HG03045 (cell line): ENCODE measurements at regions not wholly inside any gene's neighbourhood (a gene's known extent, or its start where the extent isn't known, plus 50 kb on each side); places are given as distances from the start of the nearest gene placed in this dataset.
"Not testable (repeated sequence)": the region's sequence is repeated elsewhere in the genome, so short reads cannot be mapped to it uniquely, and the experiment has no call there.

Source experiments
- ATAC-seq: cut with Tn5 transposase; IDR thresholded peaks from one replicate; pipeline ENCODE4 v1.9.1; 2021; ENCODE audit warnings: mild to moderate bottlenecking, moderate library complexity; ENCODE audit not compliant: unreplicated experiment

DNA sequence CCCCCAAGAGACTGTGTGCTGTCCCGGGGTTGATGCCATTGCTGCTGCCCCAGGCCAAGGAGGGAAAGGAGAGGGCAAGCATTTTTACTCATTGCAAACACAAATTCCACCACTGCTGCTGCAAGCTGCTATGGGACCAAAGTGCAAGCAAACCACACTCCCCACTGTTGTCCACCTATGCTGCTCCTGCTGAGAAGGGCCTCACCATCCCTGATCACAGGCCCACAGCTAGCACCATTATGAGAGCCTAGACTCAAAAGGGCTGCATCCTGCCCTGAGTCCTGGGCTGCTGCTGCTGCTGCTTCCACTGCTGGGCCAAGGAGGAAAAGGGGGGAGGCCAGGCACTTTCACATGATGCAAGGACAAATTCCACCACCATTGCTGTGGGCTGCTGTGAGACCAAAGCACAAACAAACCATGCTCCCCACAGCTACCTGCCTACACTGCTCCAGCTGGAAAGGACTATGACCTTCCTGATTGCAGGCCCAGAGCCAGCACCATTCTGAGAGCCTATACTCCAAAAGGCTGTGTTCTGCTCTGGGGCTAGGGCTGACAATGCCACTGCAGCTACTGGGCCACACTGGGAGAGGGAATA is 218.2 kb upstream of the ZCCHC13 start:
- ATAC-seq = no peak

DNA sequence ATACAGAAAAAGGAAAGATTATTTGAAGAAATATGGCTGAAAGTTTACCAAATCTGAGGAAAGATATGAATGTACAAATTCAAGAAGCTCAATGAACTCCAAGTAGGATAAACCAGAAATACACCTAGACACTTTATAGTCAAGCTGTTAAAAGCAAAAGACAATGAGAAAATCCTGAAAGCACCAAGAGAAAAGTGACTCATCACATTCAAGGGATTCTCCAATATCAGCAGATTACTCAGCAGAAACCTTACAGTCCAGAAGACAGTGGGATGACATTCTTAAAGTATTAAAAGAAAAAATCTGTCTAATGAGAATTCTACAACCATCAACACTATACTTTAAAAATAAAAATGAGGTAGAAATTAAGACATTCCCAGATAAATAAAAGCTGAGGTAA is 223.8 kb upstream of the ZCCHC13 start:
- ATAC-seq = no peak

DNA sequence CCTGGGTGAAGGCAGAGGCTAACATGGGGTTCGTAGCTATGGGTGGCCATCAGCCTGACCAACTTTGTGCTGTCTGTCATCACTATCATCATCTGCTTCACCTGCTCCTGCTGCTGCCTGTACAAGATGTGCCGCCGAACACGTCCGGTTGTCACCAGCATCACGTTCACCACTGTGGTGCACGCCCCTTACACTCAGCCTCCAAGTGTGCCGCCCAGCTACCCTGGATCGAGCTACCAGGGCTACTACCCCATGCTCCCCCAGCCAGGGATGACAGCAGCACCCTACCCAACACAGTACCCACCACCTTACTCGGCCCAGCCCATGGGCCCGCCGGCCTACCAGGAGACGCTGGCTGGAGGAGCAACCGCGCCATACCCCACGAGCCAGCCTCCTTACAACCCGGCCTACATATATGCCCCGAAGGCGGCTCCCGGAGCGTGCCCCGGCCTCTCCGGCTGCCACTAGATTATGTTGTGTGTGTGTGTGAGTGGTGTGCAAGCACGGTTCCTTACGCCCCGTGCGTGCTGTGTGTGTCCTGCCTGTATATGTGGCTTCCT is 213.4 kb upstream of the XIST start:
- ATAC-seq = no peak

DNA sequence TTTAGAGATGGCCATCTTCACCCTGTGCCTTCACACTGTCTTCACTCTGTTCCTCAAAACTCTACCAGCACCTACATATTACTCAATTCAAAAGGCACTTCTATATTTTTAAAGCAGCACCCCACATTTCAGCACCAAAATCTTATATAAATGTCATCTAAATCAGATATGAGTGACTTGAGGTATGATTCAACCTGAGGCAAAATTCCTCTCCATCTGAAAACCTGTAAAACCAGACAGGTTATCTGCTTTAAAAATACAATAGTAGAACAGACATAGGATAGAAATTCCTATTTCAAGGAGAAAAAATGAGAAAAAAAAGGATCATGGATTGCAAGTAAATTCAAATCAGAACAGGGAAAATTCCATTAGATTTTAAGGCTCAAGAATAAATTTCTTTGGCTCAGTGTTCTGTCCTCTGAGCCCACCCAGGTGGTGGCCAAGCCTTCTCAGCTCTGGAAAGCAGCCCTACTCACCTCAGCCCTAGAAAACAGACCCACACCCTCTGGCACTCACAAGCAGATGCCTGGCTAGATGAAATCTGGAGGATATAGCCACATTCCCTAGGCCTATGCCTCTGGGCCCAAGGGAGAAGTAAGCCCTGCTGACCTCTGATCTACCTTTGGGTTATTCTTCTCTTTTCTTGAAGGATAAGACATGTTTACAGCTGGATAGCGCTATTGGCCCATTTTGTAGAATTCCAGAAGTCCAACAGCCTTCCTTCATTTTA is 211.1 kb upstream of the XIST start:
- ATAC-seq = no peak

DNA sequence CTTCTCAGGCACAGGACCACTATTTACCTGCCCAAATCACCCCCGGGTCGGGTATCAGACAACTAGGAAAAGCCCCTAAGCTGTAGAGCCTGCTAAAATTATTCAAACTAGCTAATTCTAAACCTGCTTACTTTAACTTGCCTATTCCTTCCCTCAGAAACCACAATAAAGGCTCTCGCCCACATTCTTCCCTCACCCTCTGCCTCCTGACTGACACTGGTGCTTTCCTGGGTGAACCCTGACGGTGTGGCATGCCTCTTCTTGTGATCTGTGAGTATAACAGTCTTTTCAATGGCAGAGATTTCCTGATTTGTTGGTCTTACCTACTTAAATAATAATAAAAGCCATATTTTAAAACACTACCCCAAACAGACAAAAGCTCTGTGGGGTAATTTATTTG is 209.4 kb upstream of the XIST start:
- no peak for ATAC-seq

DNA sequence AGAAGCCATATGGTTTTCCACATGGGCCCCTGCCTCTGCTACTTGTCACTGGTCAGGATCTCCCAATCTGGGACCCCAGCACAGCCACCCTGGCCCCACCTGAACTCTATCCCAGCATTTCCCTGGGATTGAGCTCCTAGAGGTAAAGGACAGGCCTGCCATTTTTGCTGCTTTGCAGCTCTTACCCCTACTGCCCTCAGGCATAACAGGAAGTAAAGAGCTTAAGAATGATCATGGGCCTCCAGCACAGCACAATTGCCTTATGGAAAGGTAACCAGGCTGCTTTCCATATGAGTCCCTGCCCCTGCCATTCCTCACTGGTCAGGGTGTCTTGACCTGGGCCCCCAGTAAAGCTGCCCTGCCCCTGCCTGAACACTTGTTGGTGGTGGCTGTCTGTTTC is 196.6 kb upstream of the XIST start:
- no peak for ATAC-seq

DNA sequence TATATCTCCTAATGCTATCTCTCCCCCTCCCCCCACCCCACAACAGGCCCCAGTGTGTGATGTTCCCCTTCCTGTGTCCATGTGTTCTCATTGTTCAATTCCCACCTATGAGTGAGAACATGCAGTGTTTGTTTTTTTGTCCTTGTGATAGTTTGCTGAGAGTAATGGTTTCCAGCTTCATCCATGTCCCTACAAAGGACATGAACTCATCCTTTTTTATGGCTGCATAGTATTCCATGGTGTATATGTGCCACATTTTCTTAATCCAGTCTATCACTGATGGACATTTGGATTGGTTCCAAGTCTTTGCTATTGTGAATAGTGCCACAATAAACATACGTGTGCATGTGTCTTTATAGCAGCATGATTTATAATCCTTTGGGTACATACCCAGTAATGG is 181.6 kb upstream of the XIST start:
- ATAC-seq = not testable (repeated sequence)

DNA sequence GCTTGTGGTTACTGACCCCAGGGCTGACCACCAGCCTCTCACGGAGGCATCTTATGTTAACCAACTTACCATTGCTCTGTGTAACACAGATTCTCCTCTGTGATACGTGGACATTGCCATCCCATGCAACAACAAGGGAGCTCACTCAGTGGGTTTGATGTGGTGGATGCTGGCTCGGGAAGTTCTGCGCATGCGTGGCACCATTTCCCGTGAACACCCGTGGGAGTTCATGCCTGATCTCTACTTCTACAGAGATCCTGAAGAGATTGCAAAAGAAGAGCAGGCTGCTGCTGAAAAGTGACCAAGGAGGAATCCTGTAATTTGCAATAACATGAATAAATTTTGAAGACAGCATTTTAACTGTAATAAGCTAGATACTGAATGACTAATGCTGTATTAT is 179.0 kb upstream of the XIST start:
- not testable (repeated sequence) for ATAC-seq

DNA sequence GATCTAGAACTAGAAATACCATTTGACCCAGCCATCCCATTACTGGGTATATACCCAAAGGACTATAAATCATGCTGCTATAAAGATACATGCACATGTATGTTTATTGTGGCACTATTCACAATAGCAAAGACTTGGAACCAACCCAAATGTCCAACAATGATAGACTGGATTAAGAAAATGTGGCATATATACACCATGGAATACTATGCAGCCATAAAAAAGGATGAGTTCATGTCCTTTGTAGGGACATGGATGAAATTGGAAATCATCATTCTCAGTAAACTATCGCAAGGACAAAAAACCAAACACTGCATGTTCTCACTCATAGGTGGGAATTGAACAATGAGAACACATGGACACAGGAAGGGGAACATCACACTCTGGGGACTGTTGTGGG is 178.3 kb upstream of the XIST start:
- not testable (repeated sequence) for ATAC-seq

DNA sequence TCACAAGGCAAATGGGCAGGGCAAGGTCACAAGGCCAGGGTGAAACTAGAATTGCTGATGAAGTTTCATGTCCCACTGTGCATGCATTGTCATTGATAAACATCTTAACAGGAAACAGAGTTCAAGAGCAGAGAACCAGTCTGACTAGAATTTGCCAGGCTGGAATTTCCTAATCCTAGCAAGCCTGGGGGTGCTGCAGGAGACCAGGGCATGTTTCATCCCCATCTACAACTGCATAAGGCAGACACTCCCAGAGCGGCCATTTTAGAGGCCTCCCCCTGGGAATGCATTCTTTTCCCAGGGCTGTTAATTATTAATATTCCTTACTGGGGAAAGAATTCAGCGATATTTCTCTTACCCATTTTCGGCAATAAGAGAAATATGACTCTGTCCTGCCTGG is 172.6 kb upstream of the XIST start:
- ATAC-seq = not testable (repeated sequence)

DNA sequence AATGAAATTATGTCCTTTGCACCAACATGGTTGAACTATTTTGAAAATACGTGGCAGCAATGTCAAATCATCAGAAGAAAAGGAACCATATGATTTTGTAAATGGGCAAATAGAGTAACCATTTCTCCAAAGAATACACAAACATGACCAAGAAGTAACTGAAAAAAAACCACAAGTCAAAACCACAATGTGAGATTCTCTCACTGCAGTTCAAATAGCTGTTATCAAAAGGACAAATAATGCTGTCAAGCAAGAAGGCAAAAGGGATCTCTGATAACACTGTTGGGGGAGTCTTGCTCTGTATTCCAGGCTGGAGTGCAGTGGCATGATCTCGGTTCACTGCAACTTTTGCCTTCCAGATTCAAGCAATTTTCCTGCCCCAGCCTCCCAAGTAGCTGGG is 170.7 kb upstream of the XIST start:
- no peak for ATAC-seq

DNA sequence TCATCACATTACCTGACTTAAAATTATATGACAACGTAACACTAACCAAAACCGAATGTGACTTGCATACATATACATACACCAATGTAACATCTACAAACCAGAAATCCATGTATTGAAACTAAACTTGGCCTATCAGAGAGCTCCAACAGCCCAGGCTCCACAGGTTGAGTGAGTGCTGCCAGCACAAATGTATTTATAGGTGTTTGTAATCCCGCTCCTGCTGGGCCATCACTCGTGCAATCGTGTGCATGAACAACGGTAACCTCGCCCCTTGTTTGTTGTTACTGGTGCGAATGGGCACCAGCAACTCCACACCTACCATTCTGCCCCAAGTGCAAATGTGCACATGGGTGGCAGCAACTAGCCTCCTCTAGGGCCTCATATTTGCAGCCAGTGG is 165.7 kb upstream of the XIST start:
- no peak for ATAC-seq

DNA sequence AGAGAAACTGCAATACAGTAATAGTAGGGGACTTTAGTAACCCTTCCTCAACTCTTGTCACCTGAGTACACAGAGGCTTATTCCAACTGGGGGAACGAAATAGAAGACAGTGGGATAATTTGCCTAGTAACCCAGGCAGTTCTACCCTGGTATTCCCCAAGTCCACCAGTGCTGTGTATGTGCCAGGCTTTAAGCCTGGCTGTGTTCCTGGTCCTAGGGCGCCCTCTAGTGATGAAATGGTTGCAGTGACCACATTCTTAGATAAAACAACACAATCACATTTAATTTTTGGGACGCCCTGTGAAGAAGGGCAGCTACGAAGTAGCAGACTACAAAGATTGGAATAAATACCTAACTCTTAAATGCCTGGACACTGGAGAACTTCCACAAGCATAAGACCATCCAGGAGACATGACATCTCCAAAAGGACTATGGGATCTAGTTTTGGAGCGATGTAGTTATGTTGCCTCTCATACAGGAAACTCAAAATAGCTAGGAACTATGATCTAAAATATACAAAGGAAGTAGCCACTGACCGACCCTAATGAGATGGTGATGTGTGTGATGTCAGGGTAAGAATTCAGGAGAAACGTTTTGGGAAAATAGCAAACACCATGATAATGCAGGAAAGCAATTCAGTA is 163.0 kb upstream of the XIST start:
- no peak for ATAC-seq

DNA sequence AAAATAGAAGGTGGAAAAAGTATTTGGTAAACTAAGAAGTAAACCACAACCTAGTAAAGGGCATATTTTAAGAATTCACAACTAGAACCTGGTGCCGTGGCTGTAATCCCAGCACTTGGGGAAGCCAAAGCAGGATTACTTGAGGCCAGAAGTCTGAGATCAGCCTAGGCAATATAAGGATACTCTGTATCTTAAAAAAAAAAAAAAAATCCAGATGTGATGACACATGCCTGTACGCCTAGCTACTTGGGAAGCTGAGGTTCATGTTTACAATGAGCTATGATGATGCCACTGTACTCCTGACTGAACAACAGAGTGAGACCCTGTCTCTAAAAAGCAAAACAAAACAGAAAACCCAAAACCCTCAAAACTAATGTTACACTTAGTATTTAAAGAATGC is 156.5 kb upstream of the XIST start:
- ATAC-seq = no peak

DNA sequence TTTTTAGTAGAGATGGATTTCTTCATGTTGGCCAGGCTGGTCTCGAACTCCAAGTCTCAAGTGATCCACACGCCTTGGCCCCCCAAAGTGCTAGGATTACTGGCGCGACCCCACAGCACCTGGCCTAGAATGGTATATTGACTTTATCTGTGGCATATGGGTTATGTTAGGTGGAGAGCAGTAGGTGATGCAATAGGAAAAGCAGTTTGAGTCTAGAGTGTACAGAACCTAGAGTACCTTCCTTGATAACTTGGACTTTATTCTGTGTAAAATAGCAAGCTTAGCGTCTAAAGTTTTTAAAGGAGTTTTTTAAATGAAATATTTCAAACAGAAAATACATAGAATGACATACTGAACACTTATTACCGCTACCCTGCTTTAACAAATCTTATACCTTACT is 139.5 kb upstream of the XIST start:
- ATAC-seq = no peak

DNA sequence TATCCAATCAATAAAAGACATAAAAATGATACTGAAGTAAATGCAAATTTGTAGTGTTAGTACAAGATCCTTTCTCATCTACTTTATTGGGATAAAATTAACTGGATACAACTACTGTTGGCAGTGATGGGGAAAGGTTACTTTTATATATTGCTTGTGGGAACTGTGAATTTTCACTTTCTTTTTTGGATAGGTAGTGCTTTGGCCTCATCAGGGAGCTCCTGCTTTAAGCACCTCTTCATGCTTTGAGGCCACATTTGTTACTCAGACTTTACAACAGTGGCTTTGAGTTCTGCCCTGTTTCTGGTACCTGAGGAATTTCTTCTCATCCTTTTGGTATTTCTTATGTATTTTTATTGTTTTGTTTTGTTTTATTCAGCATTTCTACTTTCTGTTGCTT is 134.7 kb upstream of the XIST start:
- no peak for ATAC-seq

DNA sequence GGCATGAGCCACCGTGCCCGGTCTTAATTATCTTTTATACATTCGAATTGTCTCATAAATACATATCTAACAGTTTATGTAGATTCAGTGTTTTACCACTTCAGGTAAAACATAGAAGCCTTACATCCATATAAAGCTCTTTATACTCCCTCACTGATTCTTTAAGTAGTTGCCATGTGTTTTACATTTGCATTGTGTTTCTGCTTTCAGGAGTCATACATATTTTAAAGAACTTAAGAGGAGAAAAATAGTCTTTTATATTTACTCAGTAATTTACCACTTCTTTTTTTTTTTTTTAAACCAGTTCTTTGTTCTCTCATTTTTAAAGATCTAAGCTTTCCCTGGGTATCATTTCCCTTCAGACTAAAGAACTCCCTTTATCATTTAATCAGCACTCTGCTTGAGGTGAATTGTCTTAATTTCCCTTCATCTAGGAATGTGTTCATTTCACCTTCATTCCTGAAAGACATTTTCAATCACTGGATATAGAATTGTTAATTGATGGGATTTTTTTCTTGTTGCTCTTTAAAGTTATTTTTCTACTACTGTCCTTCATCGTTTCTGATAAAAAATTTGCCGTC is 127.1 kb upstream of the XIST start:
- ATAC-seq = no peak

DNA sequence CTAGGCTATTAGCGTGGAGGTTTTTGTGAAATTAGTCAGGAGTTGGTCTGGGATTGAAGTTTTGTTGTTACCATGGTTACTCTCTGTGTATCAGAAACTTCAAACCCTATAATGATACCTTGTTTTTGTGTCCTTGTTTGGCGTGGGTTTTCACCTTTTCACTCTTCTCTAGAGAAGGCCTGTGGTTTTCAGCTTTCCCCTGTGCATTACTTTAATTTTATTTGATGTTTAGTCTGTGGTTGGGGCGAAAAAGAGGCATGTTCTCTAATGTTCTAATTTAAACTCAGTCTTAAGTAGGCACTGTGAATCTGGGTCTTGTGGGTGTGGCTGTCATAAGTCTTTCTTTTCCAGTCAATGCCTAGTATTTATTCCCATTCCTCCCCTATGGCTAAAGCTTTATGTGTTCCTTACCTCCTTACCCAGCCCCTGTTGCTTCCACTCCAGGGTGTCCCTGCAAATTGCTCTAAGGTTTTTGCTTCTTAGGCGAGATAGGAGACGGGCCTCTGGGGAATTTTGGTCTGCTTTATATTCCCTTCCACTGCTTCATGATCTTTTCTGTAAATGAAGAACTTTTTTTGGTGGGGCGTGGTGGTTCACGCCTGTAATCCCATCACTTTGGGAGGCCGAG is 125.1 kb upstream of the XIST start:
- ATAC-seq = no peak

DNA sequence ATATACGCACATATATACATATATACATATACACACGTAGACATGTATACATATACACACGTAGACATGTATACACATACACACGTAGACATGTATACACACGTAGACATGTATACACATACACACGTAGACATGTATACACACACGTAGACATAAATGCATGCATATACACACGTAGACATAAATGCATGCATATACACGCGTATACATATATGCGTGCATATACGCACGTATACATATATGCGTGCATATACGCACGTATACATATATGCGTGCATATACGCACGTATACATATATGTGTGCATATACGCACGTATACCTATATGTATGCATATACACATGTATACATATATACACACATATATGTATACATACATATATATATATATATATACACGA is 114.9 kb upstream of the XIST start:
- ATAC-seq = not testable (repeated sequence)

DNA sequence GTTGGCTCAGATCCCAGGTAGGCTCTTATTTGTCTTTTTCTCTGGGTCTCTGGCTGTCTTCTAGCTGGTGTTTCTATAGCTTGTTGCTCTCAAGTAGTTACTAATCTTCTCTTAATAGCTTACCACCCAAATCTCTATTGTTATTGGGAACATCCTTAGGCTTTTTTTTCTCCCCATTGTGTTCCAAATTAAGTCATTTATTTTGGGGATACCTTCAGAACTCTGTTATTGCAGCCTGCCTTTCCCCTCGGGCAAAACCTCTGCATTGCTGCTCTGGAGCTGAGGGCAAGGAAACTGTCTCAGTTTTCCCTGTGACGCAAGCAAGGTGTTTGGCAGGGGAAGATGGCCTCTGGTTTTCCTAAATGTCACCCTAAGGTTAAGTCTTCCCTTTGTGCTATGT is 113.3 kb upstream of the XIST start:
- ATAC-seq = no peak

DNA sequence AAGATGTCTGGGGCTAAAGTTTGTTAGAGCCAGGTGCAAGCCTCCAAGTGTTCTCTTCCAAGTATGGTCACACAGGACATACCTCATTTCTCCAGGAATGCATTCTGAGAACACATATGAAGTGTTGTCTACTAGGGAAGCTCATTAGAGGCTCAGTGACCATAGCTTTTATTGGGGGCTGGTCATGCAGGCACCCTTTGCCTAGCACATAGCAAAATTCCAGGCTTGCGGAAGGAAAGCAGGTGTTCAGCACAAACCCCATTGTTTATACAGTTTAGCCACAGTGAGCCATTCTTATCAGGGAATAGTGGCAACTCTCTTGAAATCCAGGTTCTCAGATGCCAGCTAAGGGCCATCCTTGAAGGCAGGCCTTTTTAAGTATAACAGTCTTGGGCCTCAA is 112.1 kb upstream of the XIST start:
- ATAC-seq = no peak
